Posterior cingulate gyrus (tissue), 11 donors: ENCODE measurements at regions not wholly inside any gene's neighbourhood (a gene's known extent, or its start where the extent isn't known, plus 50 kb on each side); places are given as distances from the start of the nearest gene placed in this dataset.

Experiments
- DNase-seq, 10 donors: peaks; one replicate each; pipeline versions ENCODE4 v3.0.0 to v3.0.0-alpha.2; 2020 to 2021; ENCODE audit warnings: mixed read lengths in 3 of 10
- intact Hi-C: fragments of 100-400 bp; cut with DNase I; formaldehyde crosslinking; loops from one replicate; pipeline ENCODE4 v1.15.1; 2023

DNA sequence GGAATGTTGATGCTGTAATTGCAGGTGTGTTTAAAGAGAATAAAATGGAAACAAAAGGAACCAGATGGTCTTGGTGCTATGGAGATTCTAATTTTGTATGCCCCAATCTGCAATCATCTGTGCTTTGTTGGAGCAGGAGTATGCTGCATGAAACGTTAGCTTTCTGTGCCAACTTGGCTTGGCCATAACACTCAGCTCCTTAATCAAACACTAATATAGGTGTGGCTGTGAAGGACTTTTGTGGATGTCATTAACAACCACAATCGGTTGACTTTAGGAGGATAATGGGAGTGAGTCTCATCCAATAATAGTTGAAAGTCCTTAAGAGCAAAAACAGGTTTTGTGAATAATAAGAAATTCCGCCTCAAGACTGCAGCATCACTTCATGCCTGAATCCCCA lies 399.2 kb downstream of the NLGN4X start:
- intact Hi-C loops, result no loop called here
- DNase-seq, result no peak

DNA sequence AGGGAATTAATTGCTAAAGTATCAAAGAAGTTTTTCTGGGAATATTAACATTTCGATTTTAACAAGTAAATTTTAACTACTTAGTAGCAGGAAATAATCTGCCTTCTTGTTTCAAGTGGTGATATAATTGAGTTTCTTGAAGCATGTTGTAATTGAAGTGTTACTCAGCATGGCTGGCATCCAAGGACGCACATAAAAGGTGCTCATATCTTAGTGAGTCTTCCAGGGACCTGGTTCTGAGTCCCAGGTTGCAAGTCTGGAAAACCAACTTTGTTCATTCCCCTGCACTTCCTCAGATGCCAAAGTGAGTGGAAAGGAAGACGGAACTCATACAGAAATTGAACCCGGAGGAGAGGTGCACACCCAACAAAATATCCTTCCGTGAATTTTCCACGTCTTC lies 399.6 kb downstream of the NLGN4X start:
- DNase-seq, result no peak
- intact Hi-C loops, result no loop called here

- intact Hi-C loops, result no loop called here
- peak in 3 of 10 donors; percentile 7 to 57 (median 8) for DNase-seq
Measured at GRCh38 chrX:5823903-5824302, 404.8 kb downstream of the NLGN4X start.

DNA sequence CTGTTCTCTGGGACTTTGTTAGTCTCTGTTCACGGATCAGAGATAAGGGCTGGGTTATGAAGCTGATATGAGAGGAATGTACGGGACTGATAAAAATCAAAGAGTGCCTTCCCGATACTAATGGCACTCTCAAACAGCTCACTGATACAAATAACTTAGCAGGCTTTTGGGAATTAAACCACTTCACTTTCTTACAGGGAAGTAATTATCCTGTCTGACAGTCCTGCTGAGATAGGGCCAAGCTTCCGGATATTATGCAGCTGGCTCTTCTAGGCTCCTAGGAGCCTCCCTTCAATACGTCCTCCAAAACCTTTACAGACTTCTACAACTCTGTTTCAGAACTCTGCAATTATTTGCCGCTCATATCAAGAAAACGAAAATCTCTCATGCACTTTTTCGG lies 418.0 kb downstream of the NLGN4X start:
- intact Hi-C loops, result no loop called here
- DNase-seq, result no peak

GRCh38 chrX:5807181-5807580 lies 421.5 kb downstream of the NLGN4X start:
- intact Hi-C loops, result no loop called here
- DNase-seq, result no peak

- intact Hi-C loops, result no loop called here
- DNase-seq, result no peak
Measured at GRCh38 chrX:5802391-5802790, 426.3 kb downstream of the NLGN4X start.

DNA sequence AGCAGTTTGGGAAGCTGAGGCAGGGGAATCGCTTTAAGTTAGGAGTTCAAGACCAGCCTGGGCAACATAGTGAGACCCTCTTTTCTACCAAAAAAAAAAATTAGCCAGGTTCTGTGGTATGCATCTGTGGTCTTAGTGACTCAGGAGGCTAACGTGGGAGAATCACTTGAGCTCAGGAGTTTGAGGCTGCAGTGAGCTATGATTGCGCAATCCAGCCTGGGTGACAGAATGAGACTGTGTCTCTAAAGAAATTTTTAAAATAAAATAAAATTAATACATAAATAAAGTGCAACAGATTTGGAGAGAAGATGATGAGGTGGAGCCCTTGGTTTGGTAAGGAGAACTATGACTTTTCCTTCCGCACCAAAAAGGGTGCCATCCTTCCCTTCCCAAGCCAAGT lies 436.9 kb downstream of the NLGN4X start:
- DNase-seq, result no peak
- intact Hi-C loops, result no loop called here

GRCh38 chrX:5788910-5789309 lies 439.8 kb downstream of the NLGN4X start:
- intact Hi-C loops, result no loop called here
- DNase-seq, result peak in 6 of 10 donors; percentile 20 to 87 (median 52)

DNA sequence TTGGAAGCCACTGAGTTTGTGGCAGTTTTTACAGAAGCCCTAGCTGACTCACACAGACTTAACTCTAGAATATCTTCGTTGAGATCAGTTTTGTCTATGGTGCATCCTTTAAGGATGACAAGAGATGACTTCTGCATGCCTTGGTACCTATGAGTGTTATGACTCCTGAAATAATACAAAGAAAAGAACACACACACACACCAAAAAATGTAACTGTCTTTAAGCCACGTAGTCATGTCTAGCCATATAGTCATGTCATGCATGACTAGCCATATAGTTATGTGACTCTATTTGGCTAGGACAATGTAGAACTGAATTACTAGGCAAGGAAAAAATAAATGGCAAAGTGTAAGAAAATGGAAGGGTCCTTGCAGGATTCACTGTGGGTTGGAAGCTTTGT lies 447.8 kb downstream of the NLGN4X start:
- intact Hi-C loops, result no loop called here
- DNase-seq, result no peak

GRCh38 chrX:5775846-5776430 lies 452.7 kb downstream of the NLGN4X start:
- intact Hi-C loops, result no loop called here
- no peak for DNase-seq

GRCh38 chrX:5774446-5774845 lies 454.2 kb downstream of the NLGN4X start:
- DNase-seq, result no peak
- intact Hi-C loops, result no loop called here

GRCh38 chrX:5771441-5771840 lies 457.2 kb downstream of the NLGN4X start:
- DNase-seq, result no peak
- intact Hi-C loops, result no loop called here

DNA sequence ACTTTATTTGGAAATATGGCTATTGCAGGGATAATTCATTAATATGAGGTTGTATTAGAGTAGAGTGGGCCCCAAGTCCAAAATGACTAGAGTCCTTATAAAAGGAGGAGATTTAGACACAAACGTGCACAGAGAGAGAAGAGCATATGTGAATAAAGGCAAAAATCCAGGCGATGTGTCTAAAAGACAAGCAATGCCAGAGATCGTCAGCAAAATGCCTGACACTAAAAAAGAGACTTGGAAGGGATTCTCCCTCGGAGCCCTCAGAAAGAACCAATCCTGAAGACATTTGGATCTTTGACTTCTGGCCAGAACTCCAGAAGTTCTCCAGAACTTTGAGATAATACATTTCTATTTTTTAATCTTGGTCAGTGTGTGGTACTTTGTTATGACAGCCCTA lies 472.1 kb downstream of the NLGN4X start:
- intact Hi-C loops, result no loop called here

DNA sequence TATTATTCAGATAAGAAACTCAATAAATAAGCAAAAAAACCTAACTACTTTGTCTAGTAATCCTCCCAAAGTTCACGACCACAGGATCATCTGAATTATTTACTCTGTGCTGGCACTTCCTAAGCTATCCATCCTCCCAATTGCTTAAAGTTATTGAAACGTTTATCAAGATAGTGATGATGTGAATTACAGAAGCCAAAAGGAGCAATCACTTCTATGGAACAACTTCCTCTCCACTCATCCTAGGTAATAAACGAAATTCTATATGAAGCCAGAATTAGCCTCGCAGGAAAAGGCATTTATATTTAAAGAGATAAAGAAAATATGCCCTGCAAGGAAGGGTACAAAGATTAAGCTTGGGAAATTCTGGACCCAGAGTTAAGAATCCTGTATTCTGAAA lies 475.4 kb downstream of the NLGN4X start:
- DNase-seq, result no peak
- intact Hi-C loops, result no loop called here

More for the DNA sequence above, 472.1 kb downstream of the NLGN4X start:
- DNase-seq, result no peak

DNA sequence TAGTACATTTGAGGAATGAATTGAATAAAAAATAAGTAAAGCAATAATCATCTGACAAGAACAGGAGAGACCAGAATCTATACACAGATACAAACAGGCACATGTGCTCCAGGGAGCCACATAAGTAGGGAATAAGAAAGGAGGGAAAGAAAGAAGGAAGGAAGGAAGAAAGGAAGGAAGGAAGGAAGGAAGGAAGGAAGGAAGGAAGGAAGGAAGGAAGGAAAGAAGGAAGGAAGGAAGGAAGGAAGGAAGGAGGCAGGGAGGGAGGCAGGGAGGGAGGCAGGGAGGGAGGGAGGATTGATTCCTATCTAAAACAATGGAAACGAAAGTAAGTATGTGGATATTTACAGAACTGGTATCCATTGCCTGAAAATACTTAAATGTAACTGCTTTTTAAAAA lies 475.8 kb downstream of the NLGN4X start:
- DNase-seq, result no peak
- intact Hi-C loops, result no loop called here

DNA sequence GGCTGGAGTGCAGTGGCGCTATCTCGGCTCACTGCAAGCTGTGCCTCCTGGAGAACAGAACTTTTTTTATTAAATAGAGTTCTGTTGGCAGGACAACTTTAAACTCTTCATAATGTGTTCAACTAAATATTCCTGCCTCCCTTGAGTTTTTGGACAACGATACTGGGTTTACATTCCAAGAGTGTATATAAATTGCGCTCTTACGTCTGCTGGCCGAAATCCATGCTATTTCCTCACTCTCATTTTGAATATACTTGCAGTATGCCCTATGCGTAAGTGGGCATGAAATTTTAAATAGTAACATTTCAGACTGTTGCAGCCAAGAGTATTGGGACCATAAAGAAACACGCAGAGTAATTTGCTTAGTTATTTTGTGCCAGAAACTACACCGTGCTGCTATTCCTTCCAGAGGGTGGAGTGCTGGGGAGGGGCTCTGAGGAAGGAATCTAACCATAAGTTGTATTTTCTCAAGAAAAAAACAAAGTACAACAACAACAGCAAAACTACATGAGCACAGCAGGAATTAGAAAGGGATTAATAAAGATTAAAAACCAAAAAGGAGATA lies 480.0 kb downstream of the NLGN4X start:
- DNase-seq, result no peak
- intact Hi-C loops, result no loop called here

DNA sequence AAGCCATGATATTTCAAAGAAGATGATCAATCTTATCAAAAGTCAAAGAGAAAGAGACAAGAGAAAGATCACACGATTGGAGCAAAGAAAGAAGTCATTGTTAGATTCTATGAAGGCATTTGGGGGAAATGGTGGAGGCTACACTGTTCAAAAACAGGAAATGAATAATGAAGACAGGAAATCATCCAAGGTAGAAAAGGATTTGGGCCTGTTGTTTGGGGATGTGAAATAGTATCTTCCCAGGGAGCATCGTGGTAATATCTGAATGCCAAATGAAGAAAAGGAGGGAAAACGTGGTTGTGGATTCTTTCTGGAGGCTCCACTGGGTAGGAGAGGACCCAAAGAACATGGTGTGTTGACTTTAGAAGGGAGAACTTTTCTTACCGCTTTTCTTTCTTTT lies 482.4 kb downstream of the NLGN4X start:
- DNase-seq, result no peak
- intact Hi-C loops, result no loop called here

DNA sequence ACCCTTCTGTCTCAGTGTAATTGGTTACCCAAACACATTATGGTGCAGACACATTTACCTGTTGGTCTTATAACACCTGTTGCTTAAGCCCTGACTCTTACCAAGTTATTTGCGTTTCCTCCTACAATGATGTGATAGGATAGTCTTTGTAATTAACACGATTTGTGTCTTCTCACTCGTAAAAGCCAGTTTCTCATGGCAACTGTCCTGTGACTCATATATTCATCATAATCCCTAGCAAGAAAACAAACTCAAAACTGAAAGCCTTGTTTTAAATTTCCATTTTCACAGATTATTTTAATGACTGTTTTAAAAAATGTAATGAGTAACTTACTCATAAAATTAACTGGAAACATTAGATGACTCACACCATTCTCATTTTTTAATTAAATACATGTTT lies 495.2 kb downstream of the NLGN4X start:
- intact Hi-C loops, result no loop called here
- DNase-seq, result no peak

DNA sequence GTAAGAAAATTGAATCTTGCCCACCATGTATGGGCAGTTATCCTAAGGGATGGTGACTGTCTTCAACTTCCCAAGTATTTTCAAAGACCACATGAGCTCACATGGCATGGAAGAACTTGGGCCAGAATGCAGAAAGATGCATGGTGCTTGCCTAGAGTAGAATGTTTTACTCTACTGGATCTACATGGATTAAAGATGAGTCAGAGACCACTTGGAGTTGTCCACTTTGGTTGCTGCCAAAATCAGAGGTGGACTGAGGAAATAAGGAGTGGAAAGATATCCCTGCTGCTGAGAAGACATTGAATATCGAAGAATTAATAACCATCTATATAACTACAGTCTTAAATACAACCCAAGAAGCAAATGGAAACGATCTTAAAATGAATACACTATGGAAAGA lies 498.1 kb downstream of the NLGN4X start:
- no peak for DNase-seq
- intact Hi-C loops, result no loop called here

- peak in 1 of 10 donors; percentile 43 for DNase-seq
- intact Hi-C loops, result no loop called here
Measured at GRCh38 chrX:5726224-5726623, 502.4 kb downstream of the NLGN4X start.

- intact Hi-C loops, result no loop called here
Measured at GRCh38 chrX:5724123-5724522, 504.5 kb downstream of the NLGN4X start.

DNA sequence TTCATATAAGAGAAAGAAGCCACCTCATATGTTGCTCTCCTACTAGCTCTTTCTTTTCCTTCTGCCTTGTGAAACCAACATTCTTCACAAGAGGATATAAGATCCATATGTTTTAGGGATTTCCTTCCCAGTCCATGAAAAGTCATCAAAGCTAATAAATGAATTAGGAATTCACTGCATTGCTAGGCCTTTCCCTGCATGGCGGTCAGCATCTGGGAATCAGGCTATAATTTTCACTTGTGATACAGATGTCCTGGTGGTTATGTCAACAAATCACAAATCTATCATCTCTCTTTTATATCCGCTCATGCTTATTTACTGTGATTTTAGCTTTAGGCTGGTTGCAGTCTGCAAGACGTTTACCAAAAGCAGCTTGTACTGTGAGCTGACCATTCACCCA lies 510.0 kb downstream of the NLGN4X start:
- intact Hi-C loops, result no loop called here
- no peak for DNase-seq

More at GRCh38 chrX:5724123-5724522, 504.5 kb downstream of the NLGN4X start:
- DNase-seq, result no peak

GRCh38 chrX:5716666-5717065 lies 512.0 kb downstream of the NLGN4X start:
- intact Hi-C loops, result no loop called here
- no peak for DNase-seq
